ENCODE measurements at regions not wholly inside any gene's neighbourhood (a gene's known extent, or its start where the extent isn't known, plus 50 kb on each side); places are given as distances from the start of the nearest gene placed in this dataset.
"Not testable (repeated sequence)": the region's sequence is repeated elsewhere in the genome, so short reads cannot be mapped to it uniquely, and the experiment has no call there.

GRCh38 chr5:61215996-61216395, 53.7 kb upstream of the SMIM15 start:
- intact Hi-C loops (cut with micrococcal nuclease) = no loop called here

- intact Hi-C loops (cut with micrococcal nuclease) = no loop called here
Observed at GRCh38 chr5:61216741-61217140, 54.5 kb upstream of the SMIM15 start.

GRCh38 chr5:61217214-61217613, 54.9 kb upstream of the SMIM15 start:
- intact Hi-C loops (cut with micrococcal nuclease) = no loop called here

GRCh38 chr5:61228229-61228628, 66.0 kb upstream of the SMIM15 start:
- intact Hi-C loops (cut with micrococcal nuclease) = no loop called here

GRCh38 chr5:61228691-61229280, 66.5 kb upstream of the SMIM15 start:
- intact Hi-C loops (cut with micrococcal nuclease) = no loop called here

- intact Hi-C loops (cut with micrococcal nuclease) = no loop called here
Observed at GRCh38 chr5:61229416-61229815, 67.1 kb upstream of the SMIM15 start.

GRCh38 chr5:61230492-61230891, 68.2 kb upstream of the SMIM15 start:
- intact Hi-C loops (cut with micrococcal nuclease) = no loop called here

GRCh38 chr5:61231813-61232212, 69.5 kb upstream of the SMIM15 start:
- intact Hi-C loops (cut with micrococcal nuclease) = no loop called here

- intact Hi-C loops (cut with micrococcal nuclease) = no loop called here
Observed at GRCh38 chr5:61232490-61233050, 70.3 kb upstream of the SMIM15 start.

GRCh38 chr5:61234019-61234418, 71.8 kb upstream of the SMIM15 start:
- intact Hi-C loops (cut with micrococcal nuclease) = no loop called here

- intact Hi-C loops (cut with micrococcal nuclease) = not testable (repeated sequence)
Observed at GRCh38 chr5:61236715-61237114, 74.4 kb upstream of the SMIM15 start.

- intact Hi-C loops (cut with micrococcal nuclease) = no loop called here
Observed at GRCh38 chr5:61245486-61245885, 83.2 kb upstream of the SMIM15 start.

- intact Hi-C loops (cut with micrococcal nuclease) = no loop called here
Observed at GRCh38 chr5:61245936-61246335, 83.7 kb upstream of the SMIM15 start.

GRCh38 chr5:61246768-61247307, 84.6 kb upstream of the SMIM15 start:
- intact Hi-C loops (cut with micrococcal nuclease) = no loop called here

- intact Hi-C loops (cut with micrococcal nuclease) = no loop called here
Observed at GRCh38 chr5:61251874-61252642, 80.0 kb upstream of the ZSWIM6 start.

- intact Hi-C loops (cut with micrococcal nuclease) = no loop called here
Observed at GRCh38 chr5:61252643-61252925, 79.5 kb upstream of the ZSWIM6 start.

- intact Hi-C loops (cut with micrococcal nuclease) = no loop called here
Observed at GRCh38 chr5:61253547-61253946, 78.5 kb upstream of the ZSWIM6 start.

- intact Hi-C loops (cut with micrococcal nuclease) = no loop called here
Observed at GRCh38 chr5:61254969-61255555, 77.0 kb upstream of the ZSWIM6 start.

- intact Hi-C loops (cut with micrococcal nuclease) = no loop called here
Observed at GRCh38 chr5:61256474-61256873, 75.6 kb upstream of the ZSWIM6 start.

- intact Hi-C loops (cut with micrococcal nuclease) = no loop called here
Observed at GRCh38 chr5:61257421-61257820, 74.6 kb upstream of the ZSWIM6 start.

GRCh38 chr5:61261136-61261535, 70.9 kb upstream of the ZSWIM6 start:
- intact Hi-C loops (cut with micrococcal nuclease) = no loop called here

- intact Hi-C loops (cut with micrococcal nuclease) = no loop called here
Observed at GRCh38 chr5:61262080-61262479, 70.0 kb upstream of the ZSWIM6 start.
